HG02870 (cell line): ENCODE measurements at regions not wholly inside any gene's neighbourhood (a gene's known extent, or its start where the extent isn't known, plus 50 kb on each side); places are given as distances from the start of the nearest gene placed in this dataset.
A peak's percentile ranks its signal among the peaks of the same experiment; 100 is the strongest.
"Not testable (repeated sequence)": the region's sequence is repeated elsewhere in the genome, so short reads cannot be mapped to it uniquely, and the experiment has no call there.

Source experiments
- ATAC-seq: cut with Tn5 transposase; IDR thresholded peaks from one replicate; pipeline ENCODE4 v1.9.1; 2021; ENCODE audit warnings: mild to moderate bottlenecking, moderate library complexity; ENCODE audit not compliant: unreplicated experiment

- ATAC-seq, result peak; percentile 85
Measured at GRCh38 chr1:213622365-213623063, 365.3 kb upstream of the PROX1 start.

GRCh38 chr1:213623064-213623581, 364.6 kb upstream of the PROX1 start:
- ATAC-seq, result peak; percentile 36

GRCh38 chr1:213623862-213624261, 363.9 kb upstream of the PROX1 start:
- ATAC-seq, result no peak

GRCh38 chr1:213636778-213637177, 351.0 kb upstream of the PROX1 start:
- not testable (repeated sequence) for ATAC-seq

GRCh38 chr1:213641312-213641711, 346.5 kb upstream of the PROX1 start:
- no peak for ATAC-seq

GRCh38 chr1:213643360-213643759, 344.4 kb upstream of the PROX1 start:
- no peak for ATAC-seq

- no peak for ATAC-seq
Measured at GRCh38 chr1:213647864-213648650, 339.7 kb upstream of the PROX1 start.

- ATAC-seq, result no peak
Measured at GRCh38 chr1:213649373-213649772, 338.4 kb upstream of the PROX1 start.

- ATAC-seq, result no peak
Measured at GRCh38 chr1:213650603-213651002, 337.2 kb upstream of the PROX1 start.

- no peak for ATAC-seq
Measured at GRCh38 chr1:213651077-213651476, 336.7 kb upstream of the PROX1 start.

- ATAC-seq, result no peak
Measured at GRCh38 chr1:213652109-213652508, 335.7 kb upstream of the PROX1 start.

- ATAC-seq, result no peak
Measured at GRCh38 chr1:213656039-213656438, 331.7 kb upstream of the PROX1 start.

GRCh38 chr1:213656503-213656902, 331.3 kb upstream of the PROX1 start:
- no peak for ATAC-seq

GRCh38 chr1:213657013-213657412, 330.8 kb upstream of the PROX1 start:
- ATAC-seq, result no peak

- no peak for ATAC-seq
Measured at GRCh38 chr1:213657879-213658278, 329.9 kb upstream of the PROX1 start.

GRCh38 chr1:213658457-213658856, 329.3 kb upstream of the PROX1 start:
- ATAC-seq, result no peak

- no peak for ATAC-seq
Measured at GRCh38 chr1:213659580-213660547, 327.9 kb upstream of the PROX1 start.

- ATAC-seq, result no peak
Measured at GRCh38 chr1:213661302-213661701, 326.5 kb upstream of the PROX1 start.

GRCh38 chr1:213666113-213666512, 321.7 kb upstream of the PROX1 start:
- no peak for ATAC-seq

- ATAC-seq, result no peak
Measured at GRCh38 chr1:213666922-213667321, 320.9 kb upstream of the PROX1 start.

- ATAC-seq, result no peak
Measured at GRCh38 chr1:213669512-213669911, 318.3 kb upstream of the PROX1 start.
